GM12892 (cell line): ENCODE measurements at regions not wholly inside any gene's neighbourhood (a gene's known extent, or its start where the extent isn't known, plus 50 kb on each side); places are given as distances from the start of the nearest gene placed in this dataset.

Experiments
- POLR2AphosphoS5 ChIP-seq: IDR thresholded peaks from 2 replicates; pipeline ENCODE4 v1.6.1; 2011; ENCODE audit warnings: low read depth, low read length, control low read depth
- TAF1 ChIP-seq: IDR thresholded peaks from 2 replicates; pipeline ENCODE4 v1.6.1; 2011; ENCODE audit warnings: low read depth, mild to moderate bottlenecking, control low read depth, low read length, borderline replicate concordance

DNA sequence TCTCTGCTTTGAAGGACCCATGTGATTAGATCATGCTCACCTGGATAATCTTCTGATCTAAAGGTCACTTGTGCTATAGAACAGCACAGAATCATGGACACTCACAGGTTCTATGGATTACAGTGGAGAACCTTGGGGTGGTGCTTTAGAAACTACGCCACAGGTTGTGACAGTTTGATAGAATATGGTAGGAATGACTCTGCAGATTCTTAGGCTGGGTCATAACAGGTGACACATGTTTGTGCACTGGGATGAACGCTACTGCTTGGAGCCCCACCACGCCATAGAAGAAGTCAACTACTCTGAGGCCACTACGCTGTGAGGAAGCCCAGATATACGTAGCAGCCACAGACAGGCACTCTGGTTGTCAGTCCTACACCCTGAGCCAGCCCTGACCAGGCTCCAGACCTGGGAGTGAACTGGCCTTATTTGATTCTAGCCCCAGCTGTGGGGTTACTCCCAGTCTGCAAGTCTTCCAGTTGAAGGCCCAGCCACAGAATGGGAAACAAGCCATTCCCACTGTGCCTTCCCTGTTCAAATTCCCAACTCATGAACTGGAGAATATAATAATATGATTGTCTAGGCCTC lies 99.0 kb upstream of the SLC24A3 start:
- TF ChIP-seq POLR2AphosphoS5 (no peak), TAF1 (no peak)
